GM11168 (cell line): ENCODE measurements at regions not wholly inside any gene's neighbourhood (a gene's known extent, or its start where the extent isn't known, plus 50 kb on each side); places are given as distances from the start of the nearest gene placed in this dataset.
"Not testable (repeated sequence)": the region's sequence is repeated elsewhere in the genome, so short reads cannot be mapped to it uniquely, and the experiment has no call there.

Experiments
- in situ Hi-C: fragments of 300-500 bp; cut with MboI; formaldehyde crosslinking; loops from one replicate; pipeline ENCODE4 v1.12.0; 2022; ENCODE audit warnings: low sequenced_read_pairs; ENCODE audit not compliant: unreplicated experiment

DNA sequence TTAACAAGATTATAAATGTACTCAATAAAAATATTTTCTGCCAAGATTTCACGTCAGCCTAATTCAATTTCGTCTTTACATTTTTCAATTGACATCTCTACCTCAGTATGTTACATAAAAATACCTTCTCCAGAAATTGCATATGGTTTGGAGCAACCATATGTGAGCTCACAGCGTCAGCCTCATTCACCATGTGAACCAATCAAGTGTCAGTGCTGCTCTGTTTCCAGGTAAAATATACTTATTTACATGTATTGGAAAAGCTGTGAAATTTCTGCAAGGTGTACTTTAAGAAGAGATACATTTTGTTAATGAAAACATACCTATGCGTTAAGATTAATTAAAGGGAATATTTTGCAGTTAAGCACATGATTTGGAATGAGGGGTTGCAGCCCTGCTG lies 110.7 kb upstream of the PRSS1 start:
- in situ Hi-C loops = no loop called here

DNA sequence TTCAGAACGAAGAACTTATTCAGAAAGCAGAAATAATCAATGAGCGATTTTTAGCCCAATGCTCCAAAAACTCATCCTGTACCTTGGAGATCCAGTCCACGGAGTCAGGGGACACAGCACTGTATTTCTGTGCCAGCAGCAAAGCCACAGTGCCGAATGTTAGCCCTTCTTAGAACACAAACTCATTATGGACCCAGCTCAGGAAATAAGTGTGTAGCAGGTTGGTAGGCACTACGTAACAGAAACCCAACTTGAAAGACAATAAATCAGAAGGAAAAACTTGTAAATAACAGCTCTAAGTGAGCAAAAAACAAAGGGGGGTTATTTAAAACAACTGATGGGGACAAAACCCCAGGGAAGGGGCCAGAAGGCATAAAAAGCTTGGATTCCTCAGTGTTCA lies 112.0 kb upstream of the PRSS1 start:
- in situ Hi-C loops = no loop called here

GRCh38 chr7:142636751-142637150 lies 112.5 kb upstream of the PRSS1 start:
- in situ Hi-C loops = no loop called here

DNA sequence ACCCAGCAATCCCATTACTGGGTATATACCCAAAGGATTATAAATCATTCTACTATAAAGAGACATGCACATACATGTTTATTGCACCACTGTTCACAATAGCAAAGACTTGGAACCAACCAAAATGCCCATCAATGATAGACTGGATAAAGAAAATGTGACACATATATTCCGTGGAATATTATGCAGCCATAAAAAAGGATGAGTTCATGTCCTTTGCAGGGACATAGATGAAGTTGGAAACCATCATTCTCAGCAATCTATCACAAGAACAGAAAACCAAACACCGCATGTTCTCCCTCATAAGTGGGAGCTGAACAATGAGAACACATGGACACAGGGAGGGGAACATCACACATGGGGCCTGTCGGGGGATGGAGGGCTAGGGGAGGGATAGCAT lies 113.2 kb upstream of the PRSS1 start:
- in situ Hi-C loops = not testable (repeated sequence)

DNA sequence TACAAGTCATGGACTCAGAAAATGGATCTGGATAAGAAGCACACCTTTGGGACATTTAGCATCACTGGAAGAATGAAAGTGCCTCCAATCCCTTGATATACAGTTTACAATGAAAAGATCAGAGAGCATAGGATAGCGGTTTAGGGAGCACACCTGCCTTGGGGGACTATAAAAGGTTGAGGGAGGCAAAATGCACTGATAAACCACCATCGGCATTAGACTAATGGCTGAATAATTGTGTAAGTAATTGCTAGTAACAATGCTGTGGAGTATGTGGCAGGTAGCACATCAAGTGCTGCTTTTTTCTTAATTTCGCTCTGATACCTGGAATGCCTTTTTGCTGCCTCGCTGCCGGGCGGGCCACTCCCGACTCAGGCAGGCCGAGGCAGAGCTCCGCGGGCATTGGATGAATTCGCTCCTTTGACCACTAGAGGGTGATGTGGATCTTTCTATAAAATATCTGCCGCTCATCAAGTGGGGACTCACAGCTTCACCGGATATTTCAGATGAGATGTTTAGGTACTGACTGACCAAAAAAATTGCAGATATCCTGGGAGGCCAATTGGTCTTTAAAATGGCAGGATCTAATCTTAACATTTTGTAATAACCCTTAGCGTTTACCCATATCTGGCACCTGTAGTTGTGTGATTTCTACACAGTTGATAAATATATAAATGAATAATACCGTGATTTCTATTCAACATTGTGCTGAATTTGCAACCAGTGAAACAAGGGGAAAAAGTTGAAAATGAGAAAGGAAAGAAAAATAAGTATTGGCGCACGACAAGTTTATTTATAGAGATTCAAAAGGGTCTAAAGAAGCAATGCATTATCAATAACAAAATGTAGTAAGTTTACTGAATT lies 116.8 kb upstream of the PRSS1 start:
- in situ Hi-C loops = loop anchor here (5.0 kb wide), 1 partner anchor 180 kb away; no protein-coding TSS in a partner anchor

- in situ Hi-C loops = loop anchor here (5.0 kb wide), 1 partner anchor 183 kb away; no protein-coding TSS in a partner anchor
These were observed 119.5 kb upstream of the PRSS1 start for GRCh38 chr7:142629588-142630260.

- in situ Hi-C loops = no loop called here
These were observed 120.3 kb upstream of the PRSS1 start for GRCh38 chr7:142628945-142629344.

- in situ Hi-C loops = not testable (repeated sequence)
These were observed 122.0 kb upstream of the PRSS1 start for GRCh38 chr7:142627223-142627622.

- in situ Hi-C loops = no loop called here
These were observed 122.7 kb upstream of the PRSS1 start for GRCh38 chr7:142626420-142627035.

DNA sequence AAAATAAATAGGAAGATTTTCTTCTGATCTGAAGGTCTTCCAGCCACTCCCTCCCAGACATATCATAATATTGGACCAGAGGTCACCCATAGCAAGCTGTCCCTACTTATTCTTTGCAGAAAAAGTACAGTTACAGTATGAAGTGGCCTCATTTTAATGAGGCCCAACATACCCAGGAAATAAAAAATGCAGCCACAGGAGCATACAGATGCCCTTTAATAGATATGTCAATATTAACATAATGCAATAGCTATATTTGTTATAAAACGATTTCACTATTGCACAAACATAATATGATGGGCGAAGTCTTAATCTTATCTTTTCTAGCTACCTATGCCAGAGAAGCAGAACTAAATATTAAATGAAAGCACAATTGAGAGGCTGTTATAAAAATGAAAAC lies 124.1 kb upstream of the PRSS1 start:
- in situ Hi-C loops = not testable (repeated sequence)

- in situ Hi-C loops = no loop called here
These were observed 128.9 kb upstream of the PRSS1 start for GRCh38 chr7:142620402-142620801.

DNA sequence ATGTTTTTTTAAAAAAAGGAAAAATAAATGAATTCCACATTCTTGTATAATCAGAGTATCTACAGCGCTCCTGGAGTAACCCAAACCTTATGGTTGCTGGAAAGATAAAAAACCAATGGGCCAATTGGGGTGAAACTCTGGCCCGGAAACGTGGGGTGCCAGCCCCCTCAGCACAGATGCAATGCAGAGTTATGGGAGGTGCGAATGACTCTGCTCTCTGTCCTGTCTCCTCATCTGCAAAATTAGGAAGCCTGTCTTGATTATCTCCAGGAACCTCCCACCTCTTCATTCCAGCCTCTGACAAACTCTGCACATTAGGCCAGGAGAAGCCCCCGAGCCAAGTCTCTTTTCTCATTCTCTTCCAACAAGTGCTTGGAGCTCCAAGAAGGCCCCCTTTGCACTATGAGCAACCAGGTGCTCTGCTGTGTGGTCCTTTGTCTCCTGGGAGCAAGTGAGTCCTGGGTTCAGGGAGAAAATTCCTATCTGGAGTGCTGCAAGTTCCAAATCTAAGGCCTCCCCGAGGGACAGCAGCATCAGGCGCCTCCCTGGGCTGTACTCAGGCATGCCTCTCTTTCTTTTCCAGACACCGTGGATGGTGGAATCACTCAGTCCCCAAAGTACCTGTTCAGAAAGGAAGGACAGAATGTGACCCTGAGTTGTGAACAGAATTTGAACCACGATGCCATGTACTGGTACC lies 130.5 kb upstream of the PRSS1 start:
- in situ Hi-C loops = no loop called here

DNA sequence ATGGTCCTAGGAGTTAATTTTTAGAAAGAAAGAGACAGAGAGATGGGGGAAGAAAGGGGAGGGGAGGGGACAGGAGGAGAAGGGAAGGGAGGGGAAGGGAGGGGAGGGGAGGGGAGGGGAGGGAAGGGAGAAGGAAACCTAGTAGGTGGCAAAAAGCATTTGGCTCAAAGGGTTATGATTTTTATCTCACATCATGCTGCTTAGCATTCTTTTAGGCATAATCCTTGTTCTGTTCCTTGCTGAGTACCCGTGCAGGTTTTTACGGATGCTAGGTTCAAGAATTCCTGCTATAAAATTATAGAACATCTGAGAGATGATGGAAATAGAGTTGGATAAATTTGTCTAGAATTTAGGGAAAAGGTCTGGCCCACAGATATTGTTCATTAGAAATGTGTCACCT lies 132.4 kb upstream of the PRSS1 start:
- in situ Hi-C loops = no loop called here

- in situ Hi-C loops = no loop called here
These were observed 133.1 kb upstream of the PRSS1 start for GRCh38 chr7:142616121-142616643.

DNA sequence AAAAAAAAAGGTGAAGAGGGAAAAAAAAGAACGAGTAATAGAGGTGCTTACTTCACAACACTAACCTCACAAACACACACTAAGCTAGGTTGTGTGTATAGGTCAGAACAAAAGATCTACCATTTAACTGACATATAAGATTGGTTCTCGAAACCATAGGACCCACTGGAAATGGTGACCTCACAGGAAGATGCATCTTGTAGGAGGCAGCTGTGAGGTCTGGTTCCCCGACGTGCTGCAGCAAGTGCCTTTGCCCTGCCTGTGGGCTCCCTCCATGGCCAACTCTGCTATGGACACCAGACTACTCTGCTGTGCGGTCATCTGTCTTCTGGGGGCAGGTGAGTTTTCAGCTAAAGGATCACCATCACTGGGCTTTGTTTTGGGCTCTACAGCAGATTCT lies 133.8 kb upstream of the PRSS1 start:
- in situ Hi-C loops = no loop called here

GRCh38 chr7:142614116-142614515 lies 135.2 kb upstream of the PRSS1 start:
- in situ Hi-C loops = no loop called here

- in situ Hi-C loops = no loop called here
These were observed 136.9 kb upstream of the PRSS1 start for GRCh38 chr7:142612237-142612881.

- in situ Hi-C loops = no loop called here
These were observed 137.6 kb upstream of the PRSS1 start for GRCh38 chr7:142611566-142612236.
